HG03139 (cell line): ENCODE measurements at regions not wholly inside any gene's neighbourhood (a gene's known extent, or its start where the extent isn't known, plus 50 kb on each side); places are given as distances from the start of the nearest gene placed in this dataset.
"Not testable (repeated sequence)": the region's sequence is repeated elsewhere in the genome, so short reads cannot be mapped to it uniquely, and the experiment has no call there.

Experiments
- ATAC-seq: cut with Tn5 transposase; IDR thresholded peaks from one replicate; pipeline ENCODE4 v1.9.1; 2021; ENCODE audit not compliant: unreplicated experiment

DNA sequence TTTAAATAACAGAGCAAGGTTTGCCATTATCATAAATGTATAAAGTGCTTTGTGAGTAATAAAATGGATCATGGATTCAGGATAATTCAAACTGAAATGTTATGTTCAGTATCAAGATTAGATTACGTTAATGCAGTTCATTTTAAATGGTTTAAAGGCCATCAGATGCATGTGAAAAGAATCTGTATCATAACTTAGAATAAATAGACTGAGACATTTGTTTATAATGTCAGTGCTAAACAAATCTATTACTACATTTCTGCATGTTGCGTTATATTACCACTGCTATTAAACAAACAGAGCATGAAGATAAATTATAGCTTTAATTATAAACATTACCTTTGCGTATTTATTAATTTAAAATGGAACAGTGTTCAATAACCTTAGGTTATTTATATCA, 160.2 kb downstream of the TOX3 start:
- ATAC-seq: no peak

DNA sequence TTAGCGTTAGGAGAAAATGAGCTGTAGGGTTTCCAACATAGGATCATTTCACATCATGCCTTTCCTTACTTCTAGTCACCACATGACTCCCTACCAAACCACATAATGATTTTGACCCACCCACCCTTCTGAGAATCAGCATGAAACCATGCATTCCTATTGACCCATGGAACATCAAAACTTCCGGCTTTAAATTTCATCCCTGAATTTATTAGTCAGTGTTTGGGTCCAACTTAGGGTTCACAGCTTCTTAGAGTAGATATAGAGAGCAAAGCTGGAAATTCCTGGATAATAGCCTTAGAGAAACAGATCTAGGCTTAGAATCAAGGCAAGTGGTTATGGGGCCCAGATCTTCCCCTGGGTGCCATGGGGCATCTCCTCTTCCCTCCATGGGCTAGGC, 162.6 kb downstream of the TOX3 start:
- ATAC-seq: no peak

DNA sequence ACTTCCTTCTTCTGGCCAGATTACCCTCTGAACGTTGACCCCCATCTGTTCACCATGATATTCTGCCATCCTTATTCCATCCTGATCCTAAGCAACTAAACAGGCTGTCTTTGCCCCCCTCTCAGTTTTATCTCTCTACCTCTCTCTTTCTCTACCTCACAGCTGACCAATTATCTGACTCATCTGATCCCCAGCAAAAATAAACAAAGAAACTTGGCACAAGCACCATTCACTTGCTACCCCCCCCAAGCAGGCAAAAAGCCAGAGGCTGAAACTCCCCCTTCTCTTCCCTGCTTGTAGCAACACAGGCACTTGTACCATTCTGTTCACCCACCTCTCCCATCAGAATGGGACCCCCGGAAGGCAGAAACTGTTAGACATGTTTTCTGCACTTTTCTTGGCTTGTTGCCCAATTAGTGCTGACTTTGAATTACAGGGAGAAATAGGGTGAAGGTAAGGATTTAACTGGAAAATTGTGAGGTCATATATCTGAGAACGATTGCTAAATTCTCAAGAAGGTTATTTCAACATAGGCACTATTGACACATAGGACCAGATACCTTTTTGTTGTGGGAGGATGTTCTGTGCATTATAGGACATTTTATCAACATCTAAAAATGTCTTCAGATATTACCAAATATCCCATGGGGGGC, 163.2 kb downstream of the TOX3 start:
- no peak for ATAC-seq

DNA sequence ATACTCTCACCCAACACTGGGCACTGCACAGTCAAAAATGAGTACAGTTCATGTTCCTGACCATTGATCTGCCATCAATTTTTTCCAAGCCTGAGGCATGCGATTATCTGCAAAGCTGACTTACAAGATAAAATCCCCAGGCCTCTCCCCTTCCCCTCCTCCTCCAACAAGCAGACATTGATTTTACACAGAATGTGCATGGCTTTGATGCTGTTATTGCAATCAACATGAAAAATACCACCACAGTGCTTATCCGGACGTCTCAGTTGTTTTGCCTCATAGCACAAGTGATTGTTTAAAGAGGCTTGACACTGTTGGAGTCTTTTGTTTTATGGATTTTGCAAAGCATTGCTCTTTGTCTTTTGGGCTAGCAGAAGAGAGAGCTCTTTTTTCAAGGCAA, 163.8 kb downstream of the TOX3 start:
- no peak for ATAC-seq

DNA sequence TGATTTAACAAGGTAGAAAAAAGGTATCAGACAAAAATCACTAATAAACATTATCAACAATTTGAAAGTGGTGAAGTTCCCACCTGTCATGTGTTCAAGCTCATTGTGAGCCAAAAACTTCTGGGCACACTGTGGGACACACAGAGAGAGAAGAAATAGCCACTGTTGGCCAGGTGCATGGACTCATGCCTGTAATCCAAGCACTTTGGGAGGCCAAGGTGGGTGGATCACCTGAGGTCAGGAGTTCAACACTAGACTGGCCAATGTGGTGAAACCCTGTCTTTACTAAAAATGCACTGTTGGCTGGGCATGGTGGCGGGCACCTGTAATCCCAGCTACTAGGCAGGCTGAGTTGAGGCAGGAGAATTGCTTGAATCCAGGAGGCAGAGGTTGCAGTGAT, 167.4 kb downstream of the TOX3 start:
- no peak for ATAC-seq

DNA sequence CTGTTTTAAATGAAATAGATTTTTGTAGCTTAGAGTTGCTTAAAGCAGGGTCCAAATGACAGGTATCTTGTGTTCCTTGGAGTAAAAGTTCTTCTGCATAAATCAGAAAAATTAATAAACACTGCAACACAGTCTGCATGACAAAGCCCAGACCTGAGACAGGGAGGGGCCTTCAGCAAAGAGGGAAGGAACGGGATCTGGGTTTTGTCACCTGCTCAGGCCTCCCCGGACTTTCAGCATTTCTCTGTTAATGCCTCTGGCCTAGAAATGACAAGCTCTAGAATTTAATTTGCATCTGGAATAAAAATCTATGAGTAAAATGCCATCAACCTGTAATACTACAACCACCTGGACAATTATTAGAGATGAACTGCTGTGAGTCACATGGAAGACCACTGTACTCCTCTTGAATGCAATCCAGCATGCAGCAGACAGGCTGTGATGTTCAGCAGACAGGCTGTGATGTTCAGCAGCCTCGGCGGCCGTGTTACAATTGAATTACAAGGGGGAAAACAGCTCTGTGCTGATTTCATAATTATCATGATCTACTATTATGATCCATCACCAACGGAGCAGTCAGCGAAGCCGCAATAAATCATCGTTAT, 170.2 kb downstream of the TOX3 start:
- no peak for ATAC-seq

DNA sequence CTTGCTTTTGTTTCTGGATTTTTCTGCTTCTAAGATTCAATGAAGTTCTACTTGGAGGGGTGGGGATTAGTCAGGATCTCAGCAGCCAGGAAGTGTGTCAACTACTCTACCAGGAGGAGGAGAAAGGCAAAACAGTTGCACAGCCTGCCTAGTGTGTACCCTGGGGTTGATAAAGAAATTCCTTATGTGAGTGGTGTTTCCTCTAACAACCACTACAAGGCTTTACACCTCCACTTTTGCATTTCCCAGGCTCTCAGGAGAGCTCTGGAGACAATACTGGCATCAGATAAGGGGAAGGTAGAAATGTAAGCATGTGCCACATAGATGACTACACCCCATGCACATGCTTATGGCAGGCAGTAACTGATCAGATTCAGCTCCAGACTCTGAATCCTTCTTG, 174.6 kb downstream of the TOX3 start:
- no peak for ATAC-seq

DNA sequence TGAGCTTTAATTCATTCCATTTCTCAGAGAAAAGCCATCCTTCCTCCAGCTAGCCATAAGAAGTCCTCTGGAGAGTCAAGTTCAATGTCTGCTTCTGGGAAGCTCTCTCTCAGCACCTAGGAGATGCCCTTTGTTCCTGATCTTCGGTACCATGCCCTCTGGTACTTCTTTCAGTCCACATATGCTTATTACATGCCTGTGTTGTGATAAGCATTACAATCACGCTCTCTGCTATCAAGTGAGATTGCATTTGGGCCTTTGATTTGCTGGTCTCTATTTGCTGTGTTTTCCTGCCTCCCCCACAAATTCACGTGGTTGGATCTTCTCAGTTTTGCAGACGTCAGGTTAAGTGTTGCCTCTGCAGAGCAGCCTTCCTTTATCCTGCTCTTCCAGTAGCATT, 178.1 kb downstream of the TOX3 start:
- no peak for ATAC-seq

DNA sequence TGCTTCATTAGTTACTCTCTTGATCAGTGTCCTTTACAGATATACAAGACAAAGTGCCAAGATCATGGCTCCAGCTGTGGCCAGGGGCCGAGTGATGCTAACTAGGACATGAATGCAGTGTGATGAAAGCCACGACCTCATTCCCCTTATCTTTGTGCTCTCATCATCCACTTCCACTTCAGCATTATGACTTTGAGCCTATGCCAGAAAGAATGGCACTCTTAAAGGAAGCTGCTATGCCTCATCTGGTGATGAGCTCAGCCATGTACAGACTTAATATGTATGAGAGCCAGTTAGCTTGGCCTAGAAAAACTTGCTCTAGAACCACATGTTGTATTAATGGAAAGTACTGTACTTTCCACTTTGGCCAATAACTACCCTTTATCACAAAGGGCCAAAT, 179.1 kb downstream of the TOX3 start:
- ATAC-seq: no peak

DNA sequence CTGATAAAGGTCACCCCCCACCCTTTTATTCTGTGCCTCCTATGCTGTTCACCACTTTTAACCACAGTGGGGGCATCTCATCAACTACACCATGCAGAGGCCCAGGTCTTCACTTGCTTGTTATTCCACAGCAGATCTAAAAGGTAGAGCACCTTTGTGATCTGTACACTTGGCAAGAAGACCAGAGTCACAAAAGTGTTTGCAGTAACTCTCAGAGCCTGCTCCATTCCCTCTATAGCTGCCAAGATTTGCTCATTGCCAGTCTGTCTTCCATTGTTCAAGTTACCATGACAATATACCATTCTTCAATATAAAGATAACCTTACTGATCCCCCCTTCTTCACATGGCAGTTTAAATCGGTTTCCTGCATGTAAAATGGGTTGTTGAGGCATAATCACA, 180.0 kb downstream of the TOX3 start:
- ATAC-seq: no peak

DNA sequence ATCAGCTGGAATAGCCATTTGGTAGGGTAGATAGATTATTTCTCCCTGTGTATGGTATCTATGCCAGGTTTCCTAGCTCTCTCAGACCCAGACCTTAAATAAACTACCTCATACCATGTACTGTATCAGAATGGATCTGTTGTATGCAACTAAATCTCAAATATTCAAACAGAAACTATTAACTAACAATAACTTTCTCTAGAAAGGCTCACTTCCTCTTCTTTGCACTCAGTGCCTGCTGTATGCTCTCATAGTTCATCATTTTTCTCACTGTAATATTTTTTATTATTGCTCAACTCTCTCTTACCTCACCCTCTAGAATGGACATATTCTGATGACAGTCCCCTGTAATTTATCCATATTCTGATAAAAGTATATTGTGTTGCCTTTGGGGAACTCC, 182.4 kb downstream of the TOX3 start:
- no peak for ATAC-seq

DNA sequence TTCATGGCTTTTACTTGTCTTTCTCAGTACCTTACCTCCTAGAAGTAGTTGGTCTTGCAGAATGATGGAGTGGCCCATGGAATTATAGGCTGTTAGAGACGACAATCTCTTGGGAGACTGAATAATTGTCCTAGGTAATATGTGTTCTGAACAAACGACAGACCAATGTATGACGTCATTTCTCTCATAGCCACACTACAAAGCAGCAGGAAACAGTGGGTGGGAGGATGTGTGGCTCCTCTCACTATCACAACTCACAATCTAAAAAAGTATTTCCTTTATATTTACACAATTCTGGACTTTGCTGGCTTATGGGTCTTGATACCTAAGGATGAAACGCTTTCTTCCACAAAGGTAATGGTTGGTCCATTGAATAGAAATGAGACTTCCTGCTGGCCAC, 183.9 kb downstream of the TOX3 start:
- ATAC-seq: no peak

DNA sequence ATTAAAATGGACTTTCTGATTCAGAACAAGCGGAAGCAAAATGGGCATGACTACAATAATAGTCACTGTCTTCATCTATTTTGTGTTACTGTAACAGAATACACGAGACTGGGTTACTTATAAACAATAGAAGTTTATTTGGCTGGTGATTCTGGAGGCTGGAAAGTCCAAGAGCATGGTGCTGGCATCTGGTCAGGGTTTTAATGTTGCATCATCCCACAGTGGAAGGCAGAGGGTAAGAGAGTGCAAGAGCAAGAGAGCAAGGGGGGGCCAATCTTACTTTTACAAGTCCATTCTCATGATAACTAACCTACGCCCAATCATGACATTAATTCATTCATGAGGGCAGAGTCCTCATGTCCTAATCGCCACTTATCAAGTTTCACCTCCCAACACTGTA, 189.2 kb downstream of the TOX3 start:
- no peak for ATAC-seq

DNA sequence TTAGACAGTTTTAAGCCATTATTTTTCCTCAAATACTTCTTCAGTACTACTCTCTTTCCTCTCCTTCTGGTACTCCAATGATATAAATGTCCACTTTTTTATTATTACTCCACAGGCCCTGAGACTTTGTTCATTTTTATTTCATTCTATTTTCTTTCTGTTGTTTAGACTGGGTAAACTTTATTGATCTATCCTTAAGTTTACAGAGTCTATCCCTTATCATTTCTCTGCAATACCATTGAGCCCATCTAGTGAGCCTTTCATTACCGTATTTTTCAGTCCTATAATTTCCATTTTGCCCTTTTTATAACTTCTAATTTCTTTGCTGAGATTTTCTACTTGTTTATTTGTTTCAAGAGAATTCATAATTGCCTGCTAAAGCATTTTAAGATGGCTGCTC, 193.7 kb downstream of the TOX3 start:
- no peak for ATAC-seq

DNA sequence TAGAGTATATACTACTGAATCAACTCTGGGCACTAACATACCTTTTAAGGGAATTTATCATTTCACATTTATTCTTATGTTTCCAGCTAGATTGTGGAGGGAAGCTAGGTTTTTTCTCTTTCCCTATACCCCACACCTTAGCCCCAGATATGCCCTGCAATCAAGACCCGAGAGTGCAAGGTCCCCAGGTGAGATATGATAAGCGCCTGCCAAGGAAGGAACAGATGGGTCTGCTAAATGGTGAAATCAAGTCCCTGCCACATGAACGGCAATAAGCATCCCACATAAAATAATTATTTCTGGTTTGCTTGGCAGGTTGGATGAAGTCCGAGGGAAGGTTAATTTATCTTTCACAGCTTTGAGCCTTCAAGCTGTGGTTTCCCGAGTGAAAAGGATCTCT, 195.5 kb downstream of the TOX3 start:
- no peak for ATAC-seq

DNA sequence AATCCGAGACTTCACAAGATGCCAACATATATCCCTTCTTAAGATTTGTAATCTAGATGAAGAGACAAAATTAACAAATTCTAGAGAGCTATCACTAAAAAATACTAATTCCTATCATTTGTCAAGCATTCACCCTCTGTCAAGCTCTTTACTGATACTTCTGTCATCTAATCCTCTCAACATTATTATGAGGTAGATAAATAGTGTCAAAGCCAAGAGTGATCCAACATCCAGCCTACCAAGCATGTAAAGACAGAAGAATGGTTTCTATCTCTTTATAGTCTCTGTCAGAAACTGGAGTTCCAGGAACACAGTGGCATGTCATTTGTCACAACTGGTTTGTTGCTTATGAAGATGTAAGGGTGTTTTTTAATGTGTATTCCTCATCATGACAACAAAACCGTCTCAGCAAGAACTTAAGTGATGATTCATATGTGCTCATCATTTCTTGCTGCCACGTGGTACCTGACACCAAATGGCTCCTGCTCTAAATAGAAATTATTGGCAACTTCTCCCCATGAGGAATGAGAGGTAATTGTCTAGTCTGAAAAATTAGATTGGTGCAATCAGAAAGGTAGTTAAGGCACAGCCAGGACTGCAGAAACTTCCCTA, 196.8 kb downstream of the TOX3 start:
- no peak for ATAC-seq

DNA sequence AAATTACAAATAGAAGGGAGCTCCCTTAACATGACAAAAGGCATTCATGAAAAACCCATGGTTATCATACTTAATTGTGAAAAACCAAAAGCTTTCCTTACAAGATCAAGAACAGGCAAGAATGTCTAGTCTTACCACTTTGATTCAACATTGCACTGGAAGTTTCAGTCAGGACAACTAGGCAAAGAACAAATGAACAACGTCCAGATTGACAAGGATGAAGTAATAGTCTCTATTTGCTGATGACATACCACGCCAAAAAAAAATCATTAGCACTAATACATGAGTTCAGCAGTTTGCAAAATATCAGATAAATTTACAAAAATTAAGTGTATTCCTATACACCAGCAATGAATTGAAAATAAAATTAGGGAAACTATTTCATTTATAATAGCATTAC, 200.2 kb downstream of the TOX3 start:
- no peak for ATAC-seq

DNA sequence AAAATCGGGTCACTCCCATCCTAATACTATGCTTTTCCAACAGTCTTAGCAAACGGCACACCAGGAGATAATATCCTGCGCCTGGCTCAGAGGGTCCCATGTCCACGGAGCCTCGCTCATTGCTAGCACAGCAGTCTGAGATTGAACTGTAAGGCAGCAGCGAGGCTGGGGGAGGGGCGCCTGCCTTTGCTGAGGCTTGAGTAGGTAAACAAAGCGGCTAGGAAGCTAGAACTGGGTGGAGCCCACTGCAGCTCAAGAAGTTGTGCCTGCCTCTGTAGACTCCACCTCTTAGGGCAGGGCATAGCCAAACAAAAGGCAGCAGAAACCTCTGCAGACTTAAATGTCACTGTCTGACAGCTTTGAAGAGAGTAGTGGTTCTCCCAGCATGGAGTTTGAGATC, 213.3 kb downstream of the TOX3 start:
- ATAC-seq: not testable (repeated sequence)

DNA sequence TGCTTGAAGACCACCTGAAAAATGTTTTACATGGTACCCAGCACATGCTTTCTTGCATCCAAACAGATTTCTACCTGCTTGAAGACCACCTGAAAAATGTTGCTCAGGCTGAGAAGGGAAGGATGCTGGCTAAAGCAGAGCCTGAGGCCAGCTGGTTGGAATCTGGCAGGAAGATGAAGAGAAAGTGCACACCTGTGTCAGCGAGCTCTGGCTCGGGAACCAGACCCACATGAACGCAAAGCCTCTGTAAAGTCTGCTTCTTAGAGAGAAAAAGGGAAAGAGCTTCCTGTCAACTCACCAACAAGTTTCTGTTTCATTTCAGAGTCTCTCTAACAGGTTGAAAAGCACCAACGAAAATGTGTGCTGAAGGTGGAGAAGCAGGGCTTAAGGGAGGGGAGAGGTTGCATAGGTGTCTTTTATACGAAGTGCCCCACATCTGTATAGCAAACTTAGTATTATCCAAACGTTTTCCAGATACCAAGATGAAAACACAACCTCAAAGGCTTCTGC, 226.0 kb downstream of the TOX3 start:
- no peak for ATAC-seq

DNA sequence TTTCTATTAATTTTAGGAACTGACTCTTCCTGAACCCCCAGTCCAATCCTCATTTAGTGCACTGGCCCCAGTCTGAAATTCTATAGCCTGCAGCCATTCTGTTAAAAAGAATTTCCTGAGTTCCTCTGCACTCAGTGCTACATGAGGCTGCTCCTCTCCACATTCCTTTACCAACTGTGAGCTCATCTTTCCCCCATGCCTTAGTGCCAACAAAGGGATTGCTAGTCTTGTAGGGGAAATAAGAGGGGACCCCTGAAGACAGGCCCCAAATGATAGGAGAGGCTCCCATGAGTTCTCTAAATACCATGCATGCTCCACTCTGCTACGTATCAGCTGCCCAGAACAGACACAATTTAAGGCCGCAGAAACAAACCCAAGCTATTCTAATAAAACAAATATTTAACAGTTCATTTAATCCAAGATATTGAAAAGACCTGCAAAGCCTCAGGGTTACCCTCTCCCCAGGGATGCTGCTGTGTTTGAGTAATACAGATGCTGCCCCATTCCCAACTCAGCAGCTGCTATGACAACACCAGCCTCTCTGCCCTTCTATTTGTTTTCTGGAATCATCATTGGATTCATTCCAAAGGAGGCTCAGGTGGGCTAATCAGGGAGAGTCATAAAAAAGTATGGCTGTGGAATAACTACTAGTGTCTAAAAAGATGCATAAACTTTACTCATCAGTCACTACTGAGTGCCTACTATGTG, 228.5 kb downstream of the TOX3 start:
- no peak for ATAC-seq

DNA sequence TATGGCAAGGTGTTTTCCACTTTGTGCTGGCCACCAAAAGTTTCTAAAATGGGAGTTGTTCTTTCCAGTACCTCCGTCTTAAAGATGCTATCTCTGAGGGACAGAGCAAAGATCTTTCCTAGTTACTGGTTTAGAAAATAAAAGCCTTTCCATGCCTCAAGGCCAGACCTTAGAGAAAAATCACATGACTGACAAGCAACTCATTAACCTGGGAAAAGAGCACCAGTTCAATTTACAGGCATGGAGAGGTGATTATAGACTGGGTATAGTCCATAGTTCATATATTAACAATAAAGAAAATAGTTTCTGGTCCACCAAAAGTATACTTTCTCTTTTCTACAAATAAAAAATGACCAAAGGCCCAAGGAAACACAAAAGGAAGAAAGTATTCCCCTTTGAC, 230.7 kb downstream of the TOX3 start:
- ATAC-seq: no peak

DNA sequence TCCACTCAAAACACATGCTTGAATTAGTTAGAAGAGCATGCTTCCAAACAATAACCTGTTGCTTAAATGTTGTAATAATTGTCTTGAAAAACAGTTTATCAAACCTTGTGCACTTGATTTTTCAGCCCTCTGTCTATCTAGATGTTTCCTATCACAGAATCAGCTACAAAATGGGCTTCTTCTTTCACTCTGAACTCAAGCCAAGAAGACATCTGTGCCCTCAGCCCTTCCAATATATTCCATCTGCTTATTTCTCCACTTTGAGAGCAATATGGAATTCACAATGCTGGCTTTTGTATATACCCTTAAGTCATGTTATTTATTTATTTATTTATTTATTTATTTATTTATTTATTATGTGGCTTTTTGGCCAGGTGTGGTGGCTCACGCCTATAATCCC, 234.2 kb downstream of the TOX3 start:
- ATAC-seq: no peak
